ENCODE measurements at regions not wholly inside any gene's neighbourhood (a gene's known extent, or its start where the extent isn't known, plus 50 kb on each side); places are given as distances from the start of the nearest gene placed in this dataset.

GRCh38 chr7:91355695-91356435 is 91.6 kb downstream of the FZD1 start:
- Histone ChIP-seq H3K27me3 (ENCODE audit: insufficient read depth, low read depth, low read length) (no peaks in the 10 kb centered on the region), H3K4me3 (ENCODE audit: low read length) (no peak overlapping the region), H3K9me3 (ENCODE audit: low read length) (no peaks in the 10 kb centered on the region), H4K20me1 (ENCODE audit: insufficient read depth) (no peaks in the 10 kb centered on the region), H3K36me3 (ENCODE audit: insufficient read depth, low read length) (no peaks in the 10 kb centered on the region), H3K27ac (ENCODE audit: low read length) (no peak overlapping the region), H3K9me2 (ENCODE audit: insufficient read depth, low read length) (no peaks in the 10 kb centered on the region), H3K4me2 (ENCODE audit: low read length) (no peak overlapping the region), H3K9ac (ENCODE audit: low read length) (no peak overlapping the region), H2AFZ (ENCODE audit: low read depth, low read length) (no peak overlapping the region), H3K79me2 (replicated peaks; ENCODE audit: insufficient read depth, low read length) (no peaks in the 10 kb centered on the region), H3F3A (ENCODE audit: insufficient read depth, low read length, poor library complexity, severe bottlenecking) (no peaks in the 10 kb centered on the region)
- no peak for TF ChIP-seq TAF1 (IDR thresholded peaks at IDR 0.05; ENCODE audit: low read depth)
- TF ChIP-seq CTCF (IDR thresholded peaks at IDR 0.05; ENCODE audit: poor library complexity, severe bottlenecking), result no peak
- TF ChIP-seq MXI1 (conservative IDR thresholded peaks at IDR 0.05; ENCODE audit: poor library complexity, severe bottlenecking), result no peak
- no peak for TF ChIP-seq POLR2AphosphoS5 (IDR thresholded peaks at IDR 0.05)
- TF ChIP-seq, protein P1, sequence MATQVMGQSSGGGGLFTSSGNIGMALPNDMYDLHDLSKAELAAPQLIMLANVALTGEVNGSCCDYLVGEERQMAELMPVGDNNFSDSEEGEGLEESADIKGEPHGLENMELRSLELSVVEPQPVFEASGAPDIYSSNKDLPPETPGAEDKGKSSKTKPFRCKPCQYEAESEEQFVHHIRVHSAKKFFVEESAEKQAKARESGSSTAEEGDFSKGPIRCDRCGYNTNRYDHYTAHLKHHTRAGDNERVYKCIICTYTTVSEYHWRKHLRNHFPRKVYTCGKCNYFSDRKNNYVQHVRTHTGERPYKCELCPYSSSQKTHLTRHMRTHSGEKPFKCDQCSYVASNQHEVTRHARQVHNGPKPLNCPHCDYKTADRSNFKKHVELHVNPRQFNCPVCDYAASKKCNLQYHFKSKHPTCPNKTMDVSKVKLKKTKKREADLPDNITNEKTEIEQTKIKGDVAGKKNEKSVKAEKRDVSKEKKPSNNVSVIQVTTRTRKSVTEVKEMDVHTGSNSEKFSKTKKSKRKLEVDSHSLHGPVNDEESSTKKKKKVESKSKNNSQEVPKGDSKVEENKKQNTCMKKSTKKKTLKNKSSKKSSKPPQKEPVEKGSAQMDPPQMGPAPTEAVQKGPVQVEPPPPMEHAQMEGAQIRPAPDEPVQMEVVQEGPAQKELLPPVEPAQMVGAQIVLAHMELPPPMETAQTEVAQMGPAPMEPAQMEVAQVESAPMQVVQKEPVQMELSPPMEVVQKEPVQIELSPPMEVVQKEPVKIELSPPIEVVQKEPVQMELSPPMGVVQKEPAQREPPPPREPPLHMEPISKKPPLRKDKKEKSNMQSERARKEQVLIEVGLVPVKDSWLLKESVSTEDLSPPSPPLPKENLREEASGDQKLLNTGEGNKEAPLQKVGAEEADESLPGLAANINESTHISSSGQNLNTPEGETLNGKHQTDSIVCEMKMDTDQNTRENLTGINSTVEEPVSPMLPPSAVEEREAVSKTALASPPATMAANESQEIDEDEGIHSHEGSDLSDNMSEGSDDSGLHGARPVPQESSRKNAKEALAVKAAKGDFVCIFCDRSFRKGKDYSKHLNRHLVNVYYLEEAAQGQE (IDR thresholded peaks at IDR 0.05; ENCODE audit: borderline replicate concordance), result no peak
- TF ChIP-seq EZH2 (IDR thresholded peaks at IDR 0.05; ENCODE audit: borderline replicate concordance, insufficient read depth, low read length, poor library complexity, severe bottlenecking), result no peak
- TF ChIP-seq EP300 (conservative IDR thresholded peaks at IDR 0.05; ENCODE audit: poor library complexity, severe bottlenecking), result no peak
- TF ChIP-seq RAD21 (conservative IDR thresholded peaks at IDR 0.05), result no peak
- no peak for TF ChIP-seq SMC3 (conservative IDR thresholded peaks at IDR 0.05; ENCODE audit: poor library complexity)

DNA sequence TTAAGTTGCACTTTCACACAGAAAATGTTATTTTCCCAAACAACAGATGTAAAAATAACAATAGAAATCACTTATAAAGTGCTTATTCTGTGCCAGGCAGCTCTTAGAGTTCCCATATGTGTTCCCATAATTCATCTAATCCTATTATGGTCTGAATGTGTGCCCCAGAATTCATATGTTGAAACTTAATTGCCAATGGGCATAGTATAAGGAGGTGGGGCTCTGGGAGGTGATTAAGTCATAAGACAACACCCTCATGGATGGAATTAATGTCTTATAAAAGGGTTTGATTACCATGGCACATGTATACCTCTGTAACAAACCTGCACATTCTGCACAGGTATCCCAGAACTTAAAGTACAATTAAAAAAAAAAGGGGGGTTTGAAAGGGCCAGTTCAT is 92.7 kb downstream of the FZD1 start:
- Histone ChIP-seq H3K79me2 (replicated peaks; ENCODE audit: insufficient read depth, low read length) (no peaks in the 10 kb centered on the region), H3K27ac (ENCODE audit: low read length) (no peak overlapping the region), H3F3A (ENCODE audit: insufficient read depth, low read length, poor library complexity, severe bottlenecking) (no peaks in the 10 kb centered on the region), H3K4me3 (ENCODE audit: low read length) (no peak overlapping the region), H3K4me2 (ENCODE audit: low read length) (no peak overlapping the region), H2AFZ (ENCODE audit: low read depth, low read length) (no peak overlapping the region), H3K36me3 (ENCODE audit: insufficient read depth, low read length) (no peaks in the 10 kb centered on the region), H3K9ac (ENCODE audit: low read length) (no peak overlapping the region), H4K20me1 (ENCODE audit: insufficient read depth) (no peaks in the 10 kb centered on the region), H3K27me3 (ENCODE audit: insufficient read depth, low read depth, low read length) (no peaks in the 10 kb centered on the region), H3K9me2 (ENCODE audit: insufficient read depth, low read length) (no peaks in the 10 kb centered on the region), H3K9me3 (ENCODE audit: low read length) (no peaks in the 10 kb centered on the region)
- no peak for TF ChIP-seq CTCF (IDR thresholded peaks at IDR 0.05; ENCODE audit: poor library complexity, severe bottlenecking)
- TF ChIP-seq RAD21 (conservative IDR thresholded peaks at IDR 0.05), result no peak
- TF ChIP-seq MXI1 (conservative IDR thresholded peaks at IDR 0.05; ENCODE audit: poor library complexity, severe bottlenecking), result no peak
- no peak for TF ChIP-seq EZH2 (IDR thresholded peaks at IDR 0.05; ENCODE audit: borderline replicate concordance, insufficient read depth, low read length, poor library complexity, severe bottlenecking)
- TF ChIP-seq TAF1 (IDR thresholded peaks at IDR 0.05; ENCODE audit: low read depth), result no peak
- TF ChIP-seq, protein P1 (IDR thresholded peaks at IDR 0.05; ENCODE audit: borderline replicate concordance), result no peak
- no peak for TF ChIP-seq POLR2AphosphoS5 (IDR thresholded peaks at IDR 0.05)
- no peak for TF ChIP-seq EP300 (conservative IDR thresholded peaks at IDR 0.05; ENCODE audit: poor library complexity, severe bottlenecking)
- no peak for TF ChIP-seq SMC3 (conservative IDR thresholded peaks at IDR 0.05; ENCODE audit: poor library complexity)

Measured in neural cell (in vitro differentiated cells).